ENCODE measurements at regions not wholly inside any gene's neighbourhood (a gene's known extent, or its start where the extent isn't known, plus 50 kb on each side); places are given as distances from the start of the nearest gene placed in this dataset.
A peak's percentile ranks its signal among the peaks of the same experiment; 100 is the strongest.

DNA sequence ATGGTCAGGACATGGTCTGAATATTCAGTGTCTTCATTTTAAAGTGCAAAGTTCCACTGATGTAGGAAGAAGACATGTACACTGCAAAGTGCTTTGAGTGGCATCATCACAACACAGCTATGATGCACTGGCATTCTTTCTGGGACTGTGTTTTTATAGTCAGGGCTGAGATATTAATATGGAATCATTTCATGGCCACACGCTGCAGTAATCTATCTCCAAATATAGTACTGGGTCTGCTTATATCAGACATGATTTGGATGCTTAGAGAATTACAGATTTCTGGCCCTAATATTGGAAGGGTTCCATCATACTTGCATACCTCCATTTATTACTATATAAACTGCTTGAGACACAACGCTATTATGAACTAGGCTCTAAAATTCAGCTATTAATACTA lies 1170.9 kb downstream of the NLGN4X start:
- no peak for DNase-seq

DNA sequence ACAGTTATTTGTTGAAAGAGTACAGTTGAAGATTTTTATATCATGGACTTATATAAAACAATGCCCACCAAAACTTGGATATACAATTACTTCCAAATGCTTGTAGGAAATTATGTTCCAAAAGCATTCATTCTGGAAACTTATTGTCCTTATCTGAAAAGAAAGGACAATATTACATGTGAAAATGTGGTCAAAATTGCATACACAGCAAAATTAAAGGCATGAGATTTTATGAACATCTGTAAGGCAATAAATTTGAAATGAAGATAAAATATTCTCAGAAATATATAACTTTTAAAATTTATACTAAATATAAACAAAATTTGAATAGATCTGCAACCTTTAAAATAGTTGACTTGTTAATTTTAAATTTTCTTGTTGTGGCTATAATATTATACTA lies 1173.8 kb downstream of the NLGN4X start:
- DNase-seq: no peak

DNA sequence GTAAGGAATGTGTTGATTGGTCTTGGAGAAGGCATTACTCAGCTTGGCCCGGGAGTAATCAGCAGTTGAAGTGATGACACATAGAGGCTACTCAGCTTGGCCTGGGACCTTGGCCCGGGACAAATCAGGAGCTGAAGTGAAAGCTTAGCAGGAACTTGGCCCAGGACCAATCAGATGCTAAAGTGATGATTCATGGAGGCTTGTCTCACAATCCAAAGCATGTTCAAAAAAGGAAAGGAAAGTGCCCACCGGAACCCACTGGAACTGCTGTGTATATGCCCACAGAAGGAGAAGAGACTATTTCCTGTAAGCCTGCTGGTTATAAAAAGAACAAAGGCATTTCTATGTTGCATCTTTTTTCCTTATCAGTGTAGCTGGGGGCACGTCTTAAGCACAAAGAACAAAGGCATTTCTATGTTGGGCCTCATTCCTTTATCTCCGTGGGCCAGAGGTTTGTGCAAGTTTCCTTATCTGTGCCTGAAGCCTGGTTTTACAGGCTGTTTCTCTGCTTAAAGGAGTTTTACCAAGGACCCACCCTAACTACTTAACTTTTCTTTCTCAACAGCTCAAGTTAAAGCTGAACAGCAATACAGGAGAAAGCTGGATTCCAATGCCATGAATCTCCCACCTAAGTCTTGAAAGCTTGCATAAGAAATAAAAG lies 1176.7 kb downstream of the NLGN4X start:
- DNase-seq: peak; percentile 86 to 90

DNA sequence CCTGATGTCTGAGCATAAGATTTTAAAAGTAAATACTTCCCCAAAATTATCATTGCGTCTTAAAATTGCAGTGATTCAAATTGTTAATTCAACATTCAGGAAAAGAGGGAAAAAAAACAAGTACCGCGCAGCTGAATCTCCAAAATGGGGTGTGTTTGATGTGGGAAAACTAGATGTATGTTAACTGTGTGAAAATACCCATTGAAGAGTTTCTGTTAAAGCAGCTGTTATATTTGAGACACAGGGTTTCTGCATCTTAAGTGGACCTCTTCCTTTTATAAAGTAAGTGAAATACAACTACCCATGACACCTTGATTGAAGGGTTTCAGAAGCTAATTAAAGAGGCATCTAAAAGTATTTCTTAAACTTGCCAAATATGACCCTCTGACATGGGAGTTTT lies 1186.1 kb downstream of the NLGN4X start:
- no peak for DNase-seq

DNA sequence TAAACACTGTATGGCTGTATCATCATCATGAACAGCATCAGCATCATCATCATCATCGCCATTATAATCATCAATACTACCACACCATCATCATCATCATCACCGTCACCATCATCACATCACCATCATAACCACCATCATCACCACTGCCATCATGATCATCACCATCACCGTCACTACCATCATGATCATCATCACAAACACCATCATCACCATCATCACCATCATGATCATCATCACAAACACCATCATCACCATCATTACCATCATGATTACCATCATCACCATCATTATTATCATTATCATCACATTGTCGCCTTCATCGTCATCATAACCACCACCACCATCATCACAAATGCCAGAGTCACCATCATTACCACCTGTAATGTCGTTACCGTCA lies 1196.9 kb downstream of the NLGN4X start:
- no peak for DNase-seq

DNA sequence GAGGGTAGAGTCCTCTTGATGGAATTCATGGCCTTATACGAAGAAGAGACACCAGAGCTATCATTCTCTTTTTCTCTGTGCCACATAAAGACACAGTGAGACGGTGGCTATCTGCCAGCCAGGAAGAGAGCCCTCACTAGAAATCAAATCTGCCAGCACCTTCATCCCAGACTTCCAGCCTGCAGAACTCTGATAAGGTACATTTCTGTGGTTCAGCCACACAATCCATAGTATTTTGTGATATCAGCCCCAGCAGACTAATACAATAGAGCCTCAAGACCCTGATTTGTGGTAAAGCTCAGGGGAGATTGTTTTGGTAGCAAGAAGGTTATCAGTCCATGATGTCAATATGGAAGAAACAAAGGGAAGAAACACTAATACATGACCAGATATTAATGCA lies 1213.2 kb downstream of the NLGN4X start:
- no peak for DNase-seq

DNA sequence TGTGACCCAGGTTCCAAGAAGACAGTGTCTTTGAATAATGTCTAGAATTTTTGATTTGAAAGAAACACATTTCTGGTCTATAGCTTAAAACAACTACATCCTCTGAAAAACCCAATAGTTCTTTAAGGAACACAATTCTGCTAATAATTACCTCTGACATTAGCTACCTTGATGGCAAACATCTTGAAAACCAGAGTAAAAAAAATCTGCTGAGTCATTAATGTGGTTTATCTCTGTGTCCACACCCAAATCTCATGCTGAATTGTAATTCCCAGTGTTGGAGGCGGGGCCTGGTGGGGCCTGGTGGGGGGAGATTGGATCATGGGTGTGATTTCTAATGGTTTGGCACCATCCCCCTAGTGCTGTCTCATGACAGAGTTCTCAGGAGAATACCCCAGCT lies 1233.8 kb downstream of the NLGN4X start:
- no peak for DNase-seq

DNA sequence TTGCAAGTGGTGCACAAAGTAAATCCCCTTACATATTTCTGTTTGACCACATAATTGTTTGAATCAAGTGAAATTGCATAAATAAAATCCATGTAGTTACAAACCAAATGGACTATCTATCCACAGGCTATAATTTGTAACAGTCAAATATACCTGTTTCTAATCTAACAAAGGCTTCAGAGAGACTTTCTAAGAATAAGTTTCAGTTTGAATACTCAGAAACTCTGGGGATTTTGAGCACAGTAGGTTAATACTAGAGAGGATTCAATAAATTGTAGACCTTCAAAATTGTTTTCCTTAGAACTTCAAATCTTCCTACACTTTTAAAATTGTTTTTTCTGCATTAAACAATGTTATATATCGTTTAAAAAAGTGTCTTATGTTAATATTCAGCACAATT lies 1250.1 kb downstream of the NLGN4X start:
- no peak for DNase-seq

DNA sequence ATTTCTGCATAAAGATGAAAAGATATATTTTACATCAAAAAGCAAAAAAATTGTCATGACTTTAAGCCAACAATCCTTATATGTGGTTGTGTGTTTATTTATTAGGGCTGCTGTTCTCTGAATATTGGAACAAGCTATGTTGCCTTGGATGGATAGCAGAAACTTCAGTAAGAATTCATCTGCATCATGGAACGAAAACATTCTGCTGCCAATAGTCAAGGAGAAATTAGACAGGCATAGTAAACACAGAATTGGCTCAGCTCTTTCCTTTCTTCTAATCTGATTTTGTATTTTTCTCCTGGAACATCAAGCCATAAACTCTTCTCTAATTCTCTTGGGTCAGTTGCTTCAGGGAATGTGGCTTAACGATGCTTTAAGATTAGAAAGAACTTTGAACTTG lies 1257.0 kb downstream of the NLGN4X start:
- DNase-seq: no peak

DNA sequence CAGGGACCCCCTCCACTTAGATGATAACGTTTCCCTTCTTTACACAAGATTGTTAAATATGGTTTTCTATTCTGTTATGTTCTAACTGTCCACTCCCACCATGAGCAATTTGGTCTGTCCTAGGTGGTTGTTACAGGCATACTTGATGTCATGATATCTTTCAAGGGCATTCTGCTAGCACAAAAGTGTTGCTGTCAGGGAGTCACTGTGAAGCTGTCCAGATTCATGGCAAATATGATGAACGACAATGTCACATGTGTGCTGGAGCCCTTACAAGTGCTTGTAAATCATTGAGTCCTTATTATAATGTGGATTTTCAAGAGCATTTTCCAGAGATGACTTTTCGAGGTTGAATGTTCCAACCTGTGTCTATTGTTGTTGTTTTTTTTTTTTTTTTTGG lies 1250.7 kb upstream of the PRKX start:
- DNase-seq: no peak

DNA sequence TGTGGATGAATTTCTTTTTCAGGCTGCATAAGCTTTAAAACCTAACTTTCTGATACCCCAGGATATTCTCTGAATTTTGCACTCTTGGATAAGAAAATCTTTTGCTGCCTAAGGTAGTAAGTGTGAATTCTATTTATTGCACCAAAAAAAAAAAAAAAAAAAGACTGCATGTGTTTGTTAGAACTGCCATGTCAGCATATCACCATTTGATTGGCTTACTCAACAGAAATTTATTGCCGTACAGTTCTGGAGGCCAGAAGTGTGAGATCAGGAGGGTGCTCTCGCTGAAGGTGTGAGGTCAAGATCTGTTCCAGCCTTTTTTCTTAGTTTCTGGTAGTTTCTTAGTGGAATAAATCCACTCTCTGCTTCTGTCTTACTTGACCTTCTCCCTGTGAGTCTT lies 1250.0 kb upstream of the PRKX start:
- DNase-seq: no peak

DNA sequence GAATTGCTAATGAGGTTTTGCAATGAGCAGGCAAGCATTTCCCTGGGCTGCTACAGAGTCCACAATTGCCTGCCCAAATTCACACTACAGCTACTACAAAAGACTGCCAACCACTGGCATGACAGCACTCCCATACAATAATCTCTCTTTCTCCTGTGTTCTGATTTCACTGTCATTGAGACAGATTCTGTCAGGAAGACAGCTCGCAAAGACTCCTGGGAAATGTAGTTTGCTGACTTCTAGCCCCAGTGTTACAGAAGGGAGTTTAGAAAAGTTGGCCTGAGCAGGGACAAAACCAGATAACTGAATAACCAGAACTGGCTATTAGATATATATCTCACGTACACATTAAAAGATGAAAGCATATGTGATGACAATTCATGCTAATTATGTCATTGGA lies 1231.3 kb upstream of the PRKX start:
- no peak for DNase-seq

DNA sequence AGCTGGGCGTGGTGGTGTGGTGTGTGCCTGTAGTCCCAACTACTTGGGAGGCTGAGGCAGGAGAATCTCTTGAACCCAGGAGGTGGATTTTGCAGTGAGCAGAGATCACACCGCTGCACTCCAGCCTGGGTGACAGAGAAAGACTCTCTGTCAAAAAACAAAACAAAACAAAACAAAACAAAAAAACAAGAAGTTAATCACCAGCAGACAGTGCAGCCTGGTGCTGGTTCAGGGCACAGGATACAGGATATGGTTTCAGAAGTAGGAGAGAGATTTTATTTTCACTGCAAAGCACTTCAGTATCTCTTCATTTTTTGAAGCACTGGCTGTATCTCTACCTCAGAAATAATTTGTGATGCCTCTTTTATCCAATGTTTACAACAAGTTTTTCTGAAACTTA lies 1222.9 kb upstream of the PRKX start:
- DNase-seq: peak; percentile 35

DNA sequence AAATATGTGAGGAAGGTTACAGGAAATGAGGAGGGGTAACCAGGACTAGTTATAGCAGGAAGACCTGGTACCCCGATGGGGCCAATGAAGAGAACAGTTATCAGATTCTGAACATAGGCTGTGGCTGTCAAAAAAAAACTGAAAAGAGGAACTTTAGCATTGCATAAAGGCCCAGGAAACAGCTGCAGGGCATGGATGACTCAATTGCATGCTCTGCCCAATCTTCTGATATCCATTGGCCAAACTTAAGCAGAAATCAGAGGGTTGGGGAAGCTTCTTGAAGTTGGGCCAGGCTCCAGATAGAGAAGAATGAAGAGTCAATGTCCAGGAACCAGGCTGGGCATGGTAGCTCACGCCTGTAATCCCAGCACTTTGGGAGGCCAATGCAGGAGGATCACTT lies 1222.4 kb upstream of the PRKX start:
- DNase-seq: peak; percentile 87 to 88

DNA sequence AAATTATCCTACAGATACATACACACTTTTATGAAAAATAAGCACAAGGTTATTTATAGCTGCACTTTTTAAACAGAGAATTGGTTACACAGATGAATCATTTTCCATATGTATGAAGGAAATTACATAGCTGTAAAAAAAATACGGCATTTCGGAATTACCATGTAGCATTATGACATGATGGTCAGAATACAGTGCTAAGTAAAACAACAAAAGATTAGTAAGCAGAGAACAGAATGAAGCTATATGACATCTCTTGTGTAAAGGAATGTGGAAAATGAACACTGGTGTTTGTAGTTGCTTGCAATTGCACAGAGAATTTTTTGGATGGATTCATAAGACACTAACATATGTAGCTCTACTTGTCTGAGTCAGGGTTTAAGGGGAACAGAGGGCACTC lies 1222.0 kb upstream of the PRKX start:
- no peak for DNase-seq

DNA sequence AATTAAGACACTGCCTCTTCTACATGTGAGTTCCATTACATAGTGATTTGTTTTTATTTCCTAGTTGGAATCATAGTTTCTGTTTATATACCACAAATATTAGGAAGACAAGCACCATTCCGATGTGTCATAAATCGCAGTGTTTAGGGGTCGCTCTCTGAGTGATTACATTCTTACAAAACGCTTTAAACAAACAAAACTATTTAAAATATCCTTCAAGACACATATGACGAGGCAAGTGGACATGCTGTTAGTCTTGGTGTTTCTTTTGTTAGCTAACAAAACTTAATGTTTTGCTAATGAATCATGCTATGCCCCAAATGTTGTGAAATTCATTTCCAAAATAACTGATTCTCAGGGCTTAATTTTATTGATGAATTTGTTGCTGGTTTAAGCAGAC lies 1219.3 kb upstream of the PRKX start:
- no peak for DNase-seq

DNA sequence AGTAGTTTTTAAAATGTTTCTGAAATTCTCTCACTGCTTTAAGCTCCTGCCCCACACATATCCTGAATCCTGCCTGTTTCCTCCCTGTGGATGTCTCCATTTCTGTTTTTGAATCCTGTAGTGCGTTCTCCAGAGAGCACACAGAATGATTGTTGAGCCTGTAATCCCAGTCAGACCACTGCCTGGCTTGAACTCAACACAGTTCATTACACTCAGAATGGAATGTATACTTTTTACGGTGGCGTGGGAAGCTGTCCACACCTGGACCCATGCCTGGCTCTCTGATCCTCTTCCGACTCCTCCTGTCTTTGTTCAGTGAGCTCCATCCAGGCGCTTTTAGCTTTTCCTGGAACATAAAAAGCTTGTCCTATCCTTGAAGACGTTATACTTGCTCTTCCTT lies 1217.0 kb upstream of the PRKX start:
- DNase-seq: no peak

DNA sequence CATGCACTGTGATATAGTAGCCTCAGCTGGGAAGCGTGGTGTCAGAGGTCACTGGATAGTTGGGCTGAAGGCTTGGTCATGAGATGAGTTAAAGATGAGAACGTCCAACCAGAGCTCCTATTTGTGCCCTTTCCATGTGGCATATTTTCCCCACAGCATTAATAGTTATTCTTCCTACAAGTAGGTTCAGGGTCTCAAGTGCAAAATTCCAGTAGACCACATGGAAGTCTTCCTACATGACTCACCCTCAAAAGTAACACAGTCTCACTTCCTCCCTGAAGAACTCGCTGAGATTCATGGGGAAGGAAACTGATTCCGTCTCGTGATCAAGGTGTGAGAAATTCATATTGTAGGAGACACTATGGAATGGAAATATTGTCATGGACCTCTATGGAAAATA lies 1212.5 kb upstream of the PRKX start:
- no peak for DNase-seq

DNA sequence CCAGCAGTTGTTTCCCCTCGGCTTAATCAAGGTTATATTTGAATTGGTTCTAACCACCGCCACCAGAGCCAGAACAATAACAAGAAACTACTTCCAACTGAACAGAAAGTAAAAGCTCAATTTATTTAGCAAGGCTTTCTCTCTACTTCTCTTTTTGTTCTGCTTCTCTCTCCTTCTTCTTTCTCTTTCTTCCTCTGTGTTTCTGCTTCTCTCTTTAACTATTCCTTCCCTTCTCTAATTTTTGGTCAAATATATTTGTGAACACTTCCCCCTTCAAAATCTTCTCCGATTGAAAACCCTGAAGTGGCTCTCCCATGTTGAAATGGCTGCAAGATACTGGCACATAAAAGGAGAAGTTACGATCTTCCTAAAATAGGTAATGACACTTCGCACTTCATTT lies 1195.9 kb upstream of the PRKX start:
- peak; percentile 1 to 22 for DNase-seq

DNA sequence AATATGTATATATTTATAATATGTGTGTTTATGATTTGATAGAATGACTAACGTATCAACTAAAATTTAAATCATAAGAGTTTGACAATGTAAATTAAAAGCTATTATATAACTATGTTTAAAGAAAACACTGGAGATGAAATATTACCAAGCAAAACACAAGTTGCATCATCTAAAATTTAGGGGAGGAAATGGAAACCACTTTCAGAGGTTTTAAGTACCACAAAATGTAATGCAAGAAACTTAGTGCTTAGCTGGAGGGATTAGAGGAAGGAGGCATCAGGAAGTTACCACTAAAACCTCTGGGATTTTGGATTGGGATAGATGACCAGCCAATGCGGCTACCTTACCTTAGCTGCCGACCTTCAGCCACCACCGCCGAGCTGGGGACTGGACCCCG lies 1192.1 kb upstream of the PRKX start:
- peak in 1 of 2 experiments; percentile 41 for DNase-seq

DNA sequence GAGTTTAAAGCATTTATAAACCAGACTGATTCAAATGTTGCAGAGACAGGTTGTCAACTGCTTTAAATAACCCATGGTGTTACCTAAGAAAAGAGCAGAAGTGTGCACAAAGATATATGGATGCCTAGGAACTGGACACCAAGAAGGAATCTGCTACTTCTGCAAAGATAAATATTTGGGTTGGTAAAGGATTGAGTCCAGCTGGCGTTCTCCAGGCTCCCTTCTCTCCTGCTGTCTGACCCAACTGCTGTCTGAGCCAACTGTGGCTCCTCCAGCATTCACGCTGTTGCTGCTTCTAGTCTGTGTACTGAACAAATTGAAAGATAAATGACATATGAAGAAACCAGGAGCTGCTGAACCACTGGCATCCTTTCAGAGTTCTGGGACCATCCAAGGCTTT lies 1167.8 kb upstream of the PRKX start:
- DNase-seq: no peak

DNA sequence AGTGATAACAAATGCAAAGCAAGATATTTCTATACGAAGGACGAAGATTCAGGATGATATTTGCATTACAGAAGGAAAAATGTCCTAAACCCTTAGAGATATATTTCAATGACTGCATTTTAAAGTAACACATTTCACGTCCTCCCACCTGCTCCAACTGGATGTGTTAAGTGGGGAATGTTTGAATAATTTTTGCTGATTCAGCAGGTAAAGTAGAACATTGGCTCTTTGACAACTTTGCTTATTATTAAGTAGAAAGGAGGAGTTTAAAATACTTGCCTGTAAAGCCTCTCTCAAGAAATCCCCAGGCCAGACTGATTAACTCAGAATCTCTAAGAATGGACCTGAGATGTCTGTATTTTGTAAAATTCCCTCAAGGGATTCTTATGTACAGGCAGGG lies 1165.2 kb upstream of the PRKX start:
- DNase-seq: no peak

DNA sequence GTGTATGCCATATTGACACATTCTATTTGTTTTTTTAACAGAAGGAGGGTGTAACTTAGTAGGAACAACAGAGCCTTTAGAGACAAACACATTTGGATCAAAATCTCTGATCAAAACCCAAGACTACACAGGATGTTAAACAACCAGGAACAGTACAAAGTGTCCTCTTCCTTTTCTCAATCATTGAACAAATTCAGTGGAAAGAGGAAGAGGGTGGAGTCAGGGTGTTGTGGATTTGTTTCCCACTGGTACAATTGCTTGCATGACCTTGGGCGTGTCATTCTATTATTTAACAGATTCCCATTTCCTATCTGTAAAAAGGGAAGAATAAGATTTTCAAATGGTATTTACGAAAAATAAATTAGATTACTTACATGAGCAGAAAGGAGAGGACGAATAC lies 1162.8 kb upstream of the PRKX start:
- DNase-seq: no peak

DNA sequence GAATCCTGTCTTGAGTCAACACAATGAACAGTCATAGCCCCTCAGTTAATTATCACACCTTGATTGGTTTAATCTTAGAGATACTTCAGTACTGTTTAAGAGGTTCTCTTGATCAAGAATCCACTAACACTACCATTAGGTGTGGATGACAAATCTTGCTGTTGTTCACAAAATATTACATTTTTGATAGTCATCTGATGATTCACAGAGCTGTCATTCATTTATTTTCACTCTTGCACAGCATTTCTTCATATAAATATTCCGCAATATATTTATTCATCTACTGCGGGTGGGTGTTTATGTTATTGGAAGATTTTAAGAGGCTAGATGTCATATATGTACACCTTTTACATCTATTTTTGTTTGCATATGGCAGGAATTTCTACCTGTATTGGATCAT lies 1138.1 kb upstream of the PRKX start:
- no peak for DNase-seq

DNA sequence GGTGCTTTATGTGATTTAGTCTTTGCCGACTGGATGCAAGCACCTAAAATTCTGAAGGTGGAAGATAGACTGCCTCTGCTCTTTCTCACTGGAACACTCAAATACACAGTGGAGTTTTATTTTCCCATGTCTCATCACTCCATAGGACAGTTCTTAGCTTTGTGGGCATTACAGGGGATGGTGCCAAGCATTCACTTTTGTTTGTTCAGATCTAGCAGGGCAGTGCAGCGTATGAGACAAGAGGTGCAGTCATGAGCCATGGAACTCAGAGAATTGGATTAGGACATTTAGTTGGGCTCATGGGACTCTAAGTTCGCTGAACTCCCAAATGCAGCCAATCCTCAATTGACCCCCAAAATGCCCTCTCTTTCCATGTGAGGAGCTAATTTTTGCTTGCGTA lies 1136.9 kb upstream of the PRKX start:
- no peak for DNase-seq

DNA sequence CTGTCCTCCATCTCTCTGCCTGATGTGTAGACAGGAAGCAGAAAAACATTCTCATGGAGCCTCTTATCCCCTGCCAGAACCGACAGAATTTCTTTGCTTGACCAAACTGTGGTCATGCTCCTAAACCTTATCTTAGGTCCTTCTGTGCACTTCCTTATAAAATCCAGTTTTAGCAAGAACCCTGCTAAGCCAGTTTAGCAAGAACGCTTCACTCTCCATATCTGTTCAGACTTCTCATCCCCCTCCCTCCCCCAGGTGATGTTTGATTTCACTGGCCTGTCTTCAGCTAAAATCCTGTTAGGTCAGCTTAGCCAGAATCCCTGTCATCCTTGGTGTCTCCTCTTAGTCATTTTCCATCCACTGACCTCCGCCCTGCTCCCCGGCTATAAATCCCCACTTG lies 1130.9 kb upstream of the PRKX start:
- DNase-seq: no peak
